HEK293 (cell line): ENCODE measurements at regions not wholly inside any gene's neighbourhood (a gene's known extent, or its start where the extent isn't known, plus 50 kb on each side); places are given as distances from the start of the nearest gene placed in this dataset.

Source experiments
- CTCF ChIP-seq: fragments of 450-650 bp; formaldehyde crosslinking; IDR thresholded peaks from 2 replicates; pipeline ENCODE4 v1.5.1; 2016; ENCODE audit warnings: missing biosample characterization, missing genetic modification characterization
- KLF10 ChIP-seq: fragments of 450-650 bp; IDR thresholded peaks from 2 replicates; pipeline ENCODE4 v1.5.1; 2018; ENCODE audit warnings: missing biosample characterization, mild to moderate bottlenecking, missing genetic modification characterization
- ZNF561 ChIP-seq: fragments of 450-650 bp; IDR thresholded peaks from 2 replicates; pipeline ENCODE4 v1.5.1; 2018; ENCODE audit warnings: missing biosample characterization, missing genetic modification characterization, borderline replicate concordance

- TF ChIP-seq CTCF (tag by site-specific recombination) (no peak), KLF10 (tag by site-specific recombination) (no peak), ZNF561 (tag by site-specific recombination) (no peak)
Measured at GRCh38 chr16:11488304-11488703, 98.4 kb downstream of the LITAF start.
